ENCODE measurements at regions not wholly inside any gene's neighbourhood (a gene's known extent, or its start where the extent isn't known, plus 50 kb on each side); places are given as distances from the start of the nearest gene placed in this dataset.

- CTCF ChIA-PET: interaction anchor here (1.0 kb wide), 1 partner anchor 57 kb away, joined by 3 read pairs; no protein-coding TSS in a partner anchor
- POLR2A ChIA-PET: interaction anchor here (0.6 kb wide), 1 partner anchor 9 kb away, joined by 17 read pairs; no protein-coding TSS in a partner anchor
Measured at GRCh38 chr20:33919653-33920052, 74.1 kb upstream of the RALY start.

GRCh38 chr20:33922224-33922623 is 71.5 kb upstream of the RALY start:
- Histone ChIP-seq H3K27me3 (ENCODE audit: control insufficient read depth, insufficient read depth, low read length) (peaks cover 2% of the 10 kb centered on the region; the same call in 1 of the 2 replicates), H3K36me3 (ENCODE audit: control insufficient read depth, insufficient read depth, low read length) (no peaks in the 10 kb centered on the region), H3K4me3 (ENCODE audit: low read depth, low read length) (no peak overlapping the region)
- TF ChIP-seq, protein P1, sequence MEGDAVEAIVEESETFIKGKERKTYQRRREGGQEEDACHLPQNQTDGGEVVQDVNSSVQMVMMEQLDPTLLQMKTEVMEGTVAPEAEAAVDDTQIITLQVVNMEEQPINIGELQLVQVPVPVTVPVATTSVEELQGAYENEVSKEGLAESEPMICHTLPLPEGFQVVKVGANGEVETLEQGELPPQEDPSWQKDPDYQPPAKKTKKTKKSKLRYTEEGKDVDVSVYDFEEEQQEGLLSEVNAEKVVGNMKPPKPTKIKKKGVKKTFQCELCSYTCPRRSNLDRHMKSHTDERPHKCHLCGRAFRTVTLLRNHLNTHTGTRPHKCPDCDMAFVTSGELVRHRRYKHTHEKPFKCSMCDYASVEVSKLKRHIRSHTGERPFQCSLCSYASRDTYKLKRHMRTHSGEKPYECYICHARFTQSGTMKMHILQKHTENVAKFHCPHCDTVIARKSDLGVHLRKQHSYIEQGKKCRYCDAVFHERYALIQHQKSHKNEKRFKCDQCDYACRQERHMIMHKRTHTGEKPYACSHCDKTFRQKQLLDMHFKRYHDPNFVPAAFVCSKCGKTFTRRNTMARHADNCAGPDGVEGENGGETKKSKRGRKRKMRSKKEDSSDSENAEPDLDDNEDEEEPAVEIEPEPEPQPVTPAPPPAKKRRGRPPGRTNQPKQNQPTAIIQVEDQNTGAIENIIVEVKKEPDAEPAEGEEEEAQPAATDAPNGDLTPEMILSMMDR (IDR thresholded peaks at IDR 0.05; ENCODE audit: insufficient read depth, low read depth, low read length): no peak
- CTCF ChIA-PET: no interaction called here
- POLR2A ChIA-PET: no interaction called here
- DNase-seq (ENCODE audit: low read depth): no peak

More at GRCh38 chr20:33919653-33920052, 74.1 kb upstream of the RALY start:
- DNase-seq (ENCODE audit: low read depth): no peak
- TF ChIP-seq, protein P1 (IDR thresholded peaks at IDR 0.05; ENCODE audit: insufficient read depth, low read depth, low read length): no peak
- Histone ChIP-seq H3K4me3 (ENCODE audit: low read depth, low read length) (no peak overlapping the region), H3K36me3 (ENCODE audit: control insufficient read depth, insufficient read depth, low read length) (no peaks in the 10 kb centered on the region), H3K27me3 (ENCODE audit: control insufficient read depth, insufficient read depth, low read length) (peaks cover 2% of the 10 kb centered on the region; the same call in 1 of the 2 replicates)

GRCh38 chr20:33923740-33924139 is 70.0 kb upstream of the RALY start:
- TF ChIP-seq, protein P1 (IDR thresholded peaks at IDR 0.05; ENCODE audit: insufficient read depth, low read depth, low read length): no peak
- Histone ChIP-seq H3K4me3 (ENCODE audit: low read depth, low read length) (no peak overlapping the region), H3K36me3 (ENCODE audit: control insufficient read depth, insufficient read depth, low read length) (no peaks in the 10 kb centered on the region), H3K27me3 (ENCODE audit: control insufficient read depth, insufficient read depth, low read length) (peaks cover 2% of the 10 kb centered on the region; the same call in 1 of the 2 replicates)
- DNase-seq (ENCODE audit: low read depth): no peak
- ChIA-PET POLR2A (no interaction called here), CTCF (no interaction called here)

GRCh38 chr20:33925867-33926266 is 67.8 kb upstream of the RALY start:
- no peak overlapping the region for H3K4me3 ChIP-seq (ENCODE audit: low read depth, low read length)
- H3K36me3 ChIP-seq (ENCODE audit: control insufficient read depth, insufficient read depth, low read length): no peaks in the 10 kb centered on the region
- DNase-seq (ENCODE audit: low read depth): no peak
- peaks cover 3% of the 10 kb centered on the region; the same call in 1 of the 2 replicates for H3K27me3 ChIP-seq (ENCODE audit: control insufficient read depth, insufficient read depth, low read length)
- ChIA-PET CTCF (interaction anchor here (0.7 to 2.2 kb wide), 3 partner anchors 9 to 63 kb away, joined by 3 to 7 read pairs (median 3); no protein-coding TSS in a partner anchor), POLR2A (no interaction called here)
- TF ChIP-seq, protein P1 (IDR thresholded peaks at IDR 0.05; ENCODE audit: insufficient read depth, low read depth, low read length): no peak

DNA sequence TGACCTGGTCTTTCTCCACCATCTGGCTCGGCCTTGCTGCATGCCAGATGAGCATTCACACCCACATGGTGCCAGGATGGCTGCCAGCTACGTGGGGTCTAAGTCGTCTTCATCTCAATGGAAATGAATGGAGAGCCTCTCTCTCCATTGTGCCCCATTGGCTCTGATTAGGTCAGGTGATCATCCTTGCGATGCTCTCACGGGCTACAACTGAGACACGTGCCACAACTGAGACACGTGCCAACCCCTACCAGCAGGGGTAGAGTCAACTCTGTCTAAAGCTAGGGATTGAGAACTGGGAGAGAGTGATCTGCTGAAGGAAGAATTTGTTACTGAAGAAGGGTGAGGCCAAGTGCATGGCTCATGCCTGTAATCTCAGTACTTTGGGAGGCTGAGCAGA is 67.3 kb upstream of the RALY start:
- DNase-seq (ENCODE audit: low read depth): no peak

More for the DNA sequence above, 67.3 kb upstream of the RALY start:
- ChIA-PET POLR2A (no interaction called here), CTCF (interaction anchor here (0.7 to 2.2 kb wide), 5 partner anchors 9 to 63 kb away, joined by 3 to 7 read pairs (median 3); no protein-coding TSS in a partner anchor)
- TF ChIP-seq, protein P1 (IDR thresholded peaks at IDR 0.05; ENCODE audit: insufficient read depth, low read depth, low read length): no peak
- Histone ChIP-seq H3K27me3 (ENCODE audit: control insufficient read depth, insufficient read depth, low read length) (peaks cover 3% of the 10 kb centered on the region; the same call in 1 of the 2 replicates), H3K4me3 (ENCODE audit: low read depth, low read length) (no peak overlapping the region), H3K36me3 (ENCODE audit: control insufficient read depth, insufficient read depth, low read length) (no peaks in the 10 kb centered on the region)
